OCI-LY7 (cell line): ENCODE measurements at regions not wholly inside any gene's neighbourhood (a gene's known extent, or its start where the extent isn't known, plus 50 kb on each side); places are given as distances from the start of the nearest gene placed in this dataset.
A peak's percentile ranks its signal among the peaks of the same experiment; 100 is the strongest.

Experiments
- BruUV-seq: library from RNA; stranded (reverse); fragments of 400-500 nt; replicated peaks from 2 replicates; lab custom pipeline; 2021; lab: Mats Ljungman, UMichigan
- CTCF ChIA-PET: fragments of 300-600 bp; sonication (Branson Sonifier 250); formaldehyde crosslinking; loops from one replicate; lab custom pipeline; 2022; ENCODE audit warnings: antibody characterized with exemption; ENCODE audit not compliant: unreplicated experiment; lab: Charles Lee
- POLR2A ChIA-PET: fragments of 300-600 bp; sonication (Branson Sonifier 250); formaldehyde crosslinking; loops from one replicate; lab custom pipeline; 2022; ENCODE audit warnings: antibody characterized with exemption; lab: Charles Lee
- DNase-seq: peaks from one replicate; pipeline ENCODE4 v3.0.0-alpha.2; 2015; ENCODE audit warnings: low spot score
- H2AFZ ChIP-seq: fragments of 200-600 bp; sonication (generic), shearing (Covaris generic); 2 replicates; pipeline ENCODE4 v1.6.1; 2014; ENCODE audit warnings: mild to moderate bottlenecking, antibody characterized with exemption, low read length, moderate library complexity
- H3K27ac ChIP-seq: fragments of 200-600 bp; sonication (generic); 2 replicates; pipeline ENCODE4 v1.5.1; 2014; ENCODE audit warnings: mixed run types, low read depth, mild to moderate bottlenecking, moderate library complexity, low read length, inconsistent platforms; ENCODE audit not compliant: poor library complexity, severe bottlenecking
- H3K36me3 ChIP-seq: fragments of 200-600 bp; sonication (generic); 2 replicates; pipeline ENCODE4 v1.6.1; 2014; ENCODE audit warnings: mild to moderate bottlenecking, antibody characterized with exemption, low read length, moderate library complexity, mixed read lengths; ENCODE audit not compliant: insufficient read depth
- H3K4me1 ChIP-seq: fragments of 200-600 bp; sonication (generic); 2 replicates; pipeline ENCODE4 v1.5.1; 2014; ENCODE audit warnings: mild to moderate bottlenecking, low read length; ENCODE audit not compliant: insufficient read depth, poor library complexity, severe bottlenecking
- H3K4me2 ChIP-seq: fragments of 200-600 bp; sonication (generic); 2 replicates; pipeline ENCODE4 v1.6.1; 2014; ENCODE audit warnings: mild to moderate bottlenecking, low read length
- H3K4me3 ChIP-seq: fragments of 200-600 bp; sonication (generic); 2 replicates; pipeline ENCODE4 v1.5.1; 2014; ENCODE audit warnings: mild to moderate bottlenecking, low read depth, low read length; ENCODE audit not compliant: poor library complexity, severe bottlenecking
- H3K79me2 ChIP-seq: fragments of 200-600 bp; sonication (generic); 2 replicates; pipeline ENCODE4 v1.6.1; 2016; ENCODE audit warnings: low read depth, mild to moderate bottlenecking, low read length, moderate library complexity, mixed read lengths; ENCODE audit not compliant: insufficient read depth
- H3K9me2 ChIP-seq: fragments of 200-600 bp; sonication (generic); 2 replicates; pipeline ENCODE4 v1.6.1; 2016; ENCODE audit warnings: mild to moderate bottlenecking, low read length, mixed read lengths; ENCODE audit not compliant: insufficient read depth
- H3K9me3 ChIP-seq: fragments of 200-600 bp; sonication (generic); 2 replicates; pipeline ENCODE4 v1.6.1; 2014; ENCODE audit warnings: mild to moderate bottlenecking, mixed run types, low read length, mixed read lengths
- H4K20me1 ChIP-seq: fragments of 200-600 bp; sonication (generic); 2 replicates; pipeline ENCODE4 v1.6.1; 2014; ENCODE audit warnings: mild to moderate bottlenecking, antibody characterized with exemption, low read length, moderate library complexity, mixed read lengths; ENCODE audit not compliant: insufficient read depth
- EZH2phosphoT487 ChIP-seq: fragments of 200-600 bp; sonication (generic); IDR thresholded peaks from 2 replicates; pipeline ENCODE4 v1.6.1; 2018; ENCODE audit warnings: low read depth, borderline replicate concordance, mild to moderate bottlenecking, mixed run types, antibody characterized with exemption, low read length, moderate library complexity, mixed read lengths
- intact Hi-C: fragments of 100-400 bp; cut with micrococcal nuclease; formaldehyde crosslinking; loops from one replicate; pipeline ENCODE4 v1.10.0; 2022; ENCODE audit not compliant: unreplicated experiment
- TF ChIP-seq, protein P1 (sequence below): fragments of 200-600 bp; sonication (generic); conservative IDR thresholded peaks from 2 replicates; pipeline ENCODE4 v1.5.1; 2014; ENCODE audit warnings: mild to moderate bottlenecking, antibody characterized with exemption, low read length, moderate library complexity, mixed read lengths

DNA sequence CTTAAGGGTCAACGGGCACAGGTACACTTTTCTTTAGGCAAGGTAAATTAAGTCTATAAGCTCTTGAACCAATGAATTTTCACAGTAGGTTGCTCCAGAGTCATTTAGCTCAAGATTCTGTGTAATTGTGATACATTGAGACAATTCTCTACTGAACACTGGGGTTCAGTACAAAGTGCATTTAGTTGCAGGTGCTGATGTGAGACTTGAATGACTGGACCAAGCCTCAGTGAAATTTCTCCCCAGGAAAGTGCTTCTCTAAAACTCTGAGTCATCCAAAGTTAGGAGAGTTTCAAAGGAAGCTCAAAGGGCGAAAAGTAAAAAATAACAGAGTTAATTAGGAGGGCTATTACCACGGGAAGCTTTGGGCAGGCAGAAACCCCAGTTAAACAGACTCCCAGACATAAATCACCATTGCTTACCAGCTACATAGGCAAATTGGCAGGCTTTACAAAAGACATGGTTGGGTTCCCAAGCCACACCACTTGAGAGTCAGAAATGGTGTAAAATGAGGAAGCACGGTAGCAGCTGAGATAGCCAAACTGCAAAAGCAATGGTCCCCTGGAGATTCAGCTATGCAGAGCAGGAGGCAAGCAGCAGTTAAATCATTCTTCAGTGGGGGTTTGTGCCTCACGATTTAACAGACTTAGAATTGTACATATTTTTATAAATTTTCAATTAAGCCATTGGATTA is 202.6 kb downstream of the PCDH19 start:
- no peaks in the 10 kb centered on the region for H3K4me1 ChIP-seq
- no peaks in the 10 kb centered on the region for H3K9me2 ChIP-seq
- no peaks in the 10 kb centered on the region for H3K36me3 ChIP-seq
- no peak overlapping the region for H3K27ac ChIP-seq
- peak; percentile 2 for DNase-seq
- no peaks in the 10 kb centered on the region for H3K9me3 ChIP-seq
- ChIA-PET POLR2A (no interaction called here), CTCF (no interaction called here)
- H2AFZ ChIP-seq, result no peak overlapping the region
- TF ChIP-seq, protein P1, sequence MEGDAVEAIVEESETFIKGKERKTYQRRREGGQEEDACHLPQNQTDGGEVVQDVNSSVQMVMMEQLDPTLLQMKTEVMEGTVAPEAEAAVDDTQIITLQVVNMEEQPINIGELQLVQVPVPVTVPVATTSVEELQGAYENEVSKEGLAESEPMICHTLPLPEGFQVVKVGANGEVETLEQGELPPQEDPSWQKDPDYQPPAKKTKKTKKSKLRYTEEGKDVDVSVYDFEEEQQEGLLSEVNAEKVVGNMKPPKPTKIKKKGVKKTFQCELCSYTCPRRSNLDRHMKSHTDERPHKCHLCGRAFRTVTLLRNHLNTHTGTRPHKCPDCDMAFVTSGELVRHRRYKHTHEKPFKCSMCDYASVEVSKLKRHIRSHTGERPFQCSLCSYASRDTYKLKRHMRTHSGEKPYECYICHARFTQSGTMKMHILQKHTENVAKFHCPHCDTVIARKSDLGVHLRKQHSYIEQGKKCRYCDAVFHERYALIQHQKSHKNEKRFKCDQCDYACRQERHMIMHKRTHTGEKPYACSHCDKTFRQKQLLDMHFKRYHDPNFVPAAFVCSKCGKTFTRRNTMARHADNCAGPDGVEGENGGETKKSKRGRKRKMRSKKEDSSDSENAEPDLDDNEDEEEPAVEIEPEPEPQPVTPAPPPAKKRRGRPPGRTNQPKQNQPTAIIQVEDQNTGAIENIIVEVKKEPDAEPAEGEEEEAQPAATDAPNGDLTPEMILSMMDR, result no peak
- TF ChIP-seq EZH2phosphoT487, result no peak
- no peaks in the 10 kb centered on the region for H3K79me2 ChIP-seq
- no peak overlapping the region for H3K4me3 ChIP-seq
- intact Hi-C loops, result no loop called here
- no TSS peak for BruUV-seq
- H4K20me1 ChIP-seq, result no peaks in the 10 kb centered on the region
- no peak overlapping the region for H3K4me2 ChIP-seq

DNA sequence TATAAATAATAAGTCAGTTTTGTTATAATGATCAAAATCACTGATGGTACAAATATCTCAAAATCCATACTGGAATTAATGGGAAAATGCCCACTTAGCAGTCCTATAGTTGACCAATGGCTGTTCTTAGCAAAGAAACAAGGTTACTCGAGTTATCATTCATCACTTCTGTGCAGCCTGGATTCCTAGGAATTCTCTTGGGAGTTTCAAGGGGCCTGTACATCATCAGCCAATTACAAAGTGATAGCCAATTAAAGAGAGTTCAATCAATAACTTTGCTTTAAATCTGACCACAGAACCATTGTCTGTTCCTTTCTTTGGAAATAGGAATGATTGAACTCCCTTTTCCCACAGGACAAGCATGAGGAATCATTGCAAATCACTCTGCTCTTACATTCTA is 205.5 kb downstream of the PCDH19 start:
- Histone ChIP-seq H2AFZ (no peak overlapping the region), H3K4me3 (no peak overlapping the region), H3K79me2 (no peaks in the 10 kb centered on the region), H3K9me3 (no peaks in the 10 kb centered on the region), H3K4me2 (no peak overlapping the region), H3K27ac (no peak overlapping the region), H3K9me2 (no peaks in the 10 kb centered on the region), H3K36me3 (no peaks in the 10 kb centered on the region), H3K4me1 (no peaks in the 10 kb centered on the region), H4K20me1 (no peaks in the 10 kb centered on the region)
- BruUV-seq, result no TSS peak
- POLR2A ChIA-PET, result no interaction called here
- CTCF ChIA-PET, result no interaction called here
- no peak for DNase-seq
- TF ChIP-seq EZH2phosphoT487, result no peak
- TF ChIP-seq, protein P1, result no peak
- intact Hi-C loops, result no loop called here

DNA sequence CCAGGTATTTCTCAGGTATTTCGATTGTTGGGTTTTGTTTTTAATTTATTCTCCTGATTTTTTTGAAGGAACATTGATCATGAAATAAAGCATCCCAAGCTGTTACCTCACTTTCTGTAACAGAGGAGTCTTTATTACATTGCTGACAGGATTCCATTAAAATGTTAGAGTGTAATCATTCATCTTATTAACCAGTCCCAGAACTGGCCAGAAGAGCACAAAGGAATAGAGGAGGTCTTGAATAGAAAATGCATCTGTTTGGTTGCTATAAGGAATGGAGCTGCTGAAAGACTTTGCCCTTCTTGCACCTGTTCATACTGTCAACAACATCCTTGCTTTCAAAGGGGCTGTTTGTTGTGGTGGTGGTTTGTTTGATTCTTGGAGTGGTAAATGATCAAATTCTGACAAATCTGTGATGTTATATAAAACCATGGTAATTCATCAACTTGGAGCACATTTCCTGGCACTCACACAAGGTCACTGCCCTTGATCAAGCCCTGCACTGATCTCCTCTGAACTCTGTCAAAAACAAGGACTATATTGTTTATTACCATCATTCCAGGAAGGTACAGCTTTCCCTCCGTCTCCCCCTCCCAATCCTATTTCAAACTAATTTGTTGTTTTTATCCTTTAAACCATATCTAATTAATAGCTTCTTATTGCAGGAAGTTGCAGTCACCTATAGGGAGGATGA is 215.8 kb downstream of the PCDH19 start:
- TF ChIP-seq, protein P1, result no peak
- TF ChIP-seq EZH2phosphoT487, result no peak
- Histone ChIP-seq H3K9me3 (no peaks in the 10 kb centered on the region), H3K36me3 (no peaks in the 10 kb centered on the region), H3K4me1 (no peaks in the 10 kb centered on the region), H3K79me2 (no peaks in the 10 kb centered on the region), H3K4me3 (no peak overlapping the region), H4K20me1 (no peaks in the 10 kb centered on the region), H2AFZ (no peak overlapping the region), H3K9me2 (no peaks in the 10 kb centered on the region), H3K4me2 (no peak overlapping the region), H3K27ac (no peak overlapping the region)
- no peak for DNase-seq
- ChIA-PET POLR2A (interaction anchor here (0.5 kb wide), 1 partner anchor 1942 kb away, joined by 3 read pairs; no protein-coding TSS in a partner anchor), CTCF (no interaction called here)
- no TSS peak for BruUV-seq
- intact Hi-C loops, result no loop called here
